Loucy (cell line): ENCODE measurements at regions not wholly inside any gene's neighbourhood (a gene's known extent, or its start where the extent isn't known, plus 50 kb on each side); places are given as distances from the start of the nearest gene placed in this dataset.

Source experiments
- CTCF ChIP-seq: fragments of 200-600 bp; sonication (generic); conservative IDR thresholded peaks from 2 replicates; pipeline ENCODE4 v1.5.1; 2014; ENCODE audit warnings: mild to moderate bottlenecking, antibody characterized with exemption, low read length
- EZH2phosphoT487 ChIP-seq: fragments of 200-600 bp; IDR thresholded peaks from 2 replicates; pipeline ENCODE4 v1.6.1; 2018; ENCODE audit warnings: antibody characterized with exemption, mild to moderate bottlenecking, moderate library complexity, borderline replicate concordance

- no peak for TF ChIP-seq CTCF
- no peak for TF ChIP-seq EZH2phosphoT487
Measured at GRCh38 chr11:116424615-116425261, 348.0 kb downstream of the BUD13 start.
